Kidney (tissue), 13 donors: ENCODE measurements at regions not wholly inside any gene's neighbourhood (a gene's known extent, or its start where the extent isn't known, plus 50 kb on each side); places are given as distances from the start of the nearest gene placed in this dataset.

Experiments used
- DNase-seq, 5 donors: peaks; one replicate each; pipeline ENCODE4 v3.0.0-alpha.2; 2013 to 2020
- FAIRE-seq: peaks from 2 replicates; lab custom pipeline; 2012; peaks lifted over from hg19 to GRCh38; lab: Jason Lieb, UNC
- H3K27ac ChIP-seq, 2 donors: one replicate each; pipeline ENCODE4 v1.7.0; 2013; ENCODE audit warnings: low read depth in 2 of 2, low read length in 2 of 2, inconsistent platforms in 1 of 2
- H3K27me3 ChIP-seq: one replicate; pipeline ENCODE4 v1.7.1; 2013; ENCODE audit warnings: low read length, inconsistent platforms; ENCODE audit not compliant: control insufficient read depth, insufficient read depth
- H3K36me3 ChIP-seq, 3 donors: one replicate each; pipeline versions ENCODE4 v1.7.0 to v1.7.1; 2013; ENCODE audit warnings: low read length in 3 of 3, control low read depth in 1 of 3, inconsistent platforms in 1 of 3; ENCODE audit not compliant: insufficient read depth in 3 of 3, control insufficient read depth in 2 of 3
- H3K4me1 ChIP-seq, 3 donors: one replicate each; pipeline versions ENCODE4 v1.7.0 to v1.7.1; 2013; ENCODE audit warnings: low read length in 3 of 3, inconsistent platforms in 1 of 3, low read depth in 1 of 3; ENCODE audit not compliant: control insufficient read depth in 2 of 3, insufficient read depth in 2 of 3
- H3K4me3 ChIP-seq, 3 donors: one replicate each; pipeline versions ENCODE4 v1.7.0 to v1.8.1; 2013; ENCODE audit warnings: low read length in 3 of 3, control low read depth in 1 of 3, inconsistent platforms in 1 of 3
- H3K9ac ChIP-seq, 3 donors: one replicate each; pipeline versions ENCODE4 v1.7.0 to v1.7.1; 2013; ENCODE audit warnings: low read length in 3 of 3, control low read depth in 1 of 3, inconsistent platforms in 1 of 3
- H3K9me3 ChIP-seq, 3 donors: one replicate each; pipeline versions ENCODE4 v1.7.0 to v1.7.1; 2013; ENCODE audit warnings: low read length in 3 of 3, control low read depth in 1 of 3, inconsistent platforms in 1 of 3; ENCODE audit not compliant: control insufficient read depth in 2 of 3, insufficient read depth in 1 of 3
- CTCF ChIP-seq: IDR thresholded peaks from 3 replicates; pipeline ENCODE4 v1.5.1; 2012; ENCODE audit warnings: mild to moderate bottlenecking, moderate library complexity, borderline replicate concordance; ENCODE audit not compliant: insufficient read depth; ENCODE audit errors: extremely low read depth
- intact Hi-C: fragments of 100-400 bp; cut with DNase I; formaldehyde crosslinking; loops from one replicate; pipeline ENCODE4 v1.11.1; 2022
- donor health status: control.
- donor health status: control.
- donor health status: control.
- donor health status: control.
- donor health status: control.
- donor health status: DM: yes; HTN: yes; CAD: no.
- donor health status: Normal renal cell carcinoma (clear cell type).

DNA sequence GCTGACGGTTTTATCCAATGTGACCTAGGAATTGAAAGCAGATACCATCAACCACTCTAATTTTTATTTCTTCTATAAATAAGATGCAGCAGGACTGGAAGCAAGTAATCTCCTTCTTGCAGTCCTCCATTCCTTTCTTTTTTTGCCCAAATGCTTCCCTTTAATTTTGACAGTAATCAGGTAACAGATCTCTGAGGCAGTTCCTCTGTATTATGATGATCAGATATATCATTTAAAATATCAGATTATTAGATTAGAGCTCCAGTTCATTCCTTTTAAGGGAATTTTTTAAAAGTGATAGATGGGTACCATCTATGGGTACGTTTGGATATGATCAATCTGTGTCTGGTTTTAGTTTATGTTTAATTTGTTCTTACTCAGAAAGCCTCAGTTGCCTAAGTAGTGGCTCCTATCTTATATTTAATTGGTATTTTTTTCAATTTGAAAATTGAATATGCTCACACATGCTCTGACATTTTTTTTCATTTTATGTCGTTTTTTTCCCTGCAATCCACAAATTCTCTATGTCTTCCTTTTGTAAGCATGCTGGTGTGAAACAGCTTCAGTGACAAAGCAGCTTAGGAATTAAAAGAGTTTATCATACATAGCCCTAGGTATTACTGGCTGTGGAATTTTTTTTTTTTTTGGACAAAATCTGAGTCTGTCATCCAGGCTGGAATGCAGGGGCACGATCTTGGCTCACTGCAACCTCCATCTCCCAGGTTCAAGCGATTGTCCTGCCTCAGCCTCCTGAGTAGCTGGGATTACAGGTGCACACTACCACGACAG is 73.7 kb upstream of the ANK2 start:
- Histone ChIP-seq H3K27ac (no peak overlapping the region), H3K36me3 (no peaks in the 10 kb centered on the region), H3K9ac (no peak overlapping the region), H3K4me1 (no peaks in the 10 kb centered on the region), H3K9me3 (no peaks in the 10 kb centered on the region), H3K4me3 (no peak overlapping the region), H3K27me3 (no peaks in the 10 kb centered on the region)
- FAIRE-seq = no peak
- intact Hi-C loops = no loop called here
- TF ChIP-seq CTCF = no peak
- DNase-seq = no peak

DNA sequence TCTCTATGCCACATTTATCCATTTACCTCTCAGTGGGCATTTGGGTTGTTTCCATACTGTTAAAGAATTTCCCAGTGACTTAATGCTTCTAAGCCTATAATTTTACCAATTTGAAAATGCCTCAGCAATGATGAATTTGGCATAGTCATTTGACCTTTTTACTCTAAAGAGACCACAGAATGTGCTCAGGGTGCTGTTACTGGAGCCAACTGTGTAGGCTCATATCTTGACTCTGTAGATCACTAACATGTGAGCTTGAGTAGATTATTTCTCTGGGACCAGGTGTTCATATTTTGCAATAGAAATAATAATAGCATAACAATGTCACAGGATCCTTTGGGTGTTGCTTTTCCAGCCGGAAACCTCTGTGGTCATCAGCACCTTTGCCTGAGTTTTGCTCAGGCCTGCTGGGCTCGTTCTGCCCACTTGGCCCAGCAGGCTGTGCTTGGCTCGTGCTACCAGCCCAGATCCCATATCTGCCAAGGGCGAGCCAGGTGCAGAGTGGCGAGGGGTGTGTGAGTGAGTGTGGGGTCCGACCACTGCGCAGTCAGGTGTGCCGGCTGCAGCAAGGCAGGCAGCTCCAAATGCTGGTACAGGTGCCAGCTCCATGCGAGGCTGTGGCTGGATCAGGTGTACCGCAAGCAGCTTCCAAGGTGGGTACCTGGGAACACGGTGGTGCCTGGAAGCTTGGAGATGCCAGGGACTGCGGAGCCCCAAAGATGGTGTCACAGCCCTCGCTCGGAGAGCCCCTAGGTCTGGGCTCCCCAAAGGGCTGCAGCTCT is 70.6 kb upstream of the ANK2 start:
- no peak for TF ChIP-seq CTCF

GRCh38 chr4:112979881-112980421 is 69.5 kb upstream of the ANK2 start:
- no peak for FAIRE-seq
- H3K27me3 ChIP-seq = no peaks in the 10 kb centered on the region
- no peak overlapping the region for H3K9ac ChIP-seq
- H3K4me3 ChIP-seq = no peak overlapping the region
- no peaks in the 10 kb centered on the region for H3K9me3 ChIP-seq
- no peak overlapping the region for H3K27ac ChIP-seq
- DNase-seq = peak in 1 of 5 donors; percentile 69
- no peak for TF ChIP-seq CTCF
- no peaks in the 10 kb centered on the region for H3K4me1 ChIP-seq
- intact Hi-C loops = no loop called here
- no peaks in the 10 kb centered on the region for H3K36me3 ChIP-seq

More for the DNA sequence above, 70.6 kb upstream of the ANK2 start:
- no peaks in the 10 kb centered on the region for H3K4me1 ChIP-seq
- intact Hi-C loops = no loop called here
- DNase-seq = no peak
- H3K4me3 ChIP-seq = no peak overlapping the region
- H3K9ac ChIP-seq = no peak overlapping the region
- no peak for FAIRE-seq
- H3K9me3 ChIP-seq = no peaks in the 10 kb centered on the region
- H3K27me3 ChIP-seq = no peaks in the 10 kb centered on the region
- no peak overlapping the region for H3K27ac ChIP-seq
- no peaks in the 10 kb centered on the region for H3K36me3 ChIP-seq
